ENCODE measurements at regions not wholly inside any gene's neighbourhood (a gene's known extent, or its start where the extent isn't known, plus 50 kb on each side); places are given as distances from the start of the nearest gene placed in this dataset.
"Not testable (repeated sequence)": the region's sequence is repeated elsewhere in the genome, so short reads cannot be mapped to it uniquely, and the experiment has no call there.

GRCh38 chr4:101418466-101418865 lies 71.1 kb upstream of the PPP3CA start:
- H3K27me3 Mint-ChIP-seq = peaks cover 54% of the 10 kb centered on the region
- peaks cover 3% of the 10 kb centered on the region for H3K9me3 Mint-ChIP-seq
- peaks cover 52% of the 10 kb centered on the region for H3K4me1 Mint-ChIP-seq
- POLR2A ChIA-PET = no interaction called here
- CTCF ChIA-PET = interaction anchor here (1.8 to 2.3 kb wide), 2 partner anchors 9 to 11 kb away, joined by 4 to 5 read pairs; no protein-coding TSS in a partner anchor
- DNase-seq = no peak
- H3K36me3 Mint-ChIP-seq (ENCODE audit: low read depth) = peaks cover 17% of the 10 kb centered on the region
- H3K27ac Mint-ChIP-seq = peak overlapping the region; percentile 80
- peak overlapping the region; percentile 60 for H3K4me3 Mint-ChIP-seq

DNA sequence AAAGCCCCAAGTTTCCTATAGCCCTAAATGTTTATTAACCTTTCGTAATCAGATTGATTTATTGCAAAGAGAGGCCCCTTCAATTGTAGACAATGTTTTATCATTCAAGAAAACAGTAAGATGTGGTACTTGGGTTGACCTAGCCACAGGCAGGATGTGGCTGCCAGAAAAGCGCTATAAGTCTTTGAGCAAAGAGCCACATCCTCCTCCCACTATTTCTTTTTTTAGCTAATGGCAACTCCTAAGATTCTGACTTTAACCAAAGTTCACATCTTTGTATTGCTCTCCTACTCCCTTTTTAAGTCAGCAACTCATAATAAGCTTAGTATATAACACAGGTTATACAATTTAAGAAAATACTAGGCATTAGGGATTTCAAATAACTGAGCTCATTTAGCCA lies 70.7 kb upstream of the PPP3CA start:
- CTCF ChIA-PET = interaction anchor here (1.8 to 2.3 kb wide), 2 partner anchors 10 to 12 kb away, joined by 4 to 5 read pairs; no protein-coding TSS in a partner anchor
- peaks cover 3% of the 10 kb centered on the region for H3K9me3 Mint-ChIP-seq
- H3K4me3 Mint-ChIP-seq = peak overlapping the region; percentile 60
- peaks cover 17% of the 10 kb centered on the region for H3K36me3 Mint-ChIP-seq (ENCODE audit: low read depth)
- H3K27me3 Mint-ChIP-seq = peaks cover 56% of the 10 kb centered on the region
- POLR2A ChIA-PET = no interaction called here
- peak overlapping the region; percentile 80 for H3K27ac Mint-ChIP-seq
- peak; percentile 80 for DNase-seq
- H3K4me1 Mint-ChIP-seq = peaks cover 52% of the 10 kb centered on the region

GRCh38 chr4:101417046-101417445 lies 69.7 kb upstream of the PPP3CA start:
- POLR2A ChIA-PET = no interaction called here
- no peak for DNase-seq
- Mint-ChIP-seq H3K27ac (no peak overlapping the region), H3K27me3 (peaks cover 60% of the 10 kb centered on the region), H3K9me3 (peaks cover 3% of the 10 kb centered on the region), H3K36me3 (ENCODE audit: low read depth) (peaks cover 17% of the 10 kb centered on the region), H3K4me1 (peaks cover 52% of the 10 kb centered on the region), H3K4me3 (no peak overlapping the region)
- CTCF ChIA-PET = interaction anchor here (2.3 kb wide), 1 partner anchor 11 kb away, joined by 5 read pairs; no protein-coding TSS in a partner anchor

GRCh38 chr4:101415962-101416361 lies 68.6 kb upstream of the PPP3CA start:
- peaks cover 57% of the 10 kb centered on the region for H3K4me1 Mint-ChIP-seq
- H3K9me3 Mint-ChIP-seq = peaks cover 3% of the 10 kb centered on the region
- DNase-seq = no peak
- CTCF ChIA-PET = interaction anchor here (2.3 kb wide), 1 partner anchor 12 kb away, joined by 5 read pairs; no protein-coding TSS in a partner anchor
- no peak overlapping the region for H3K27ac Mint-ChIP-seq
- H3K27me3 Mint-ChIP-seq = peaks cover 56% of the 10 kb centered on the region
- H3K4me3 Mint-ChIP-seq = no peak overlapping the region
- H3K36me3 Mint-ChIP-seq (ENCODE audit: low read depth) = peaks cover 19% of the 10 kb centered on the region
- POLR2A ChIA-PET = no interaction called here

- DNase-seq = no peak
- Mint-ChIP-seq H3K4me1 (peaks cover 45% of the 10 kb centered on the region), H3K27ac (no peak overlapping the region), H3K4me3 (no peak overlapping the region), H3K27me3 (peaks cover 44% of the 10 kb centered on the region), H3K9me3 (peaks cover 3% of the 10 kb centered on the region), H3K36me3 (ENCODE audit: low read depth) (peaks cover 19% of the 10 kb centered on the region)
- POLR2A ChIA-PET = no interaction called here
- CTCF ChIA-PET = no interaction called here
Measured at GRCh38 chr4:101414496-101414895, 67.2 kb upstream of the PPP3CA start.

- Mint-ChIP-seq H3K4me3 (no peak overlapping the region), H3K27me3 (peaks cover 42% of the 10 kb centered on the region), H3K27ac (no peak overlapping the region), H3K9me3 (peaks cover 3% of the 10 kb centered on the region), H3K36me3 (ENCODE audit: low read depth) (peaks cover 18% of the 10 kb centered on the region), H3K4me1 (peaks cover 23% of the 10 kb centered on the region)
- ChIA-PET CTCF (no interaction called here), POLR2A (no interaction called here)
- DNase-seq = no peak
Measured at GRCh38 chr4:101411926-101412325, 64.6 kb upstream of the PPP3CA start.

DNA sequence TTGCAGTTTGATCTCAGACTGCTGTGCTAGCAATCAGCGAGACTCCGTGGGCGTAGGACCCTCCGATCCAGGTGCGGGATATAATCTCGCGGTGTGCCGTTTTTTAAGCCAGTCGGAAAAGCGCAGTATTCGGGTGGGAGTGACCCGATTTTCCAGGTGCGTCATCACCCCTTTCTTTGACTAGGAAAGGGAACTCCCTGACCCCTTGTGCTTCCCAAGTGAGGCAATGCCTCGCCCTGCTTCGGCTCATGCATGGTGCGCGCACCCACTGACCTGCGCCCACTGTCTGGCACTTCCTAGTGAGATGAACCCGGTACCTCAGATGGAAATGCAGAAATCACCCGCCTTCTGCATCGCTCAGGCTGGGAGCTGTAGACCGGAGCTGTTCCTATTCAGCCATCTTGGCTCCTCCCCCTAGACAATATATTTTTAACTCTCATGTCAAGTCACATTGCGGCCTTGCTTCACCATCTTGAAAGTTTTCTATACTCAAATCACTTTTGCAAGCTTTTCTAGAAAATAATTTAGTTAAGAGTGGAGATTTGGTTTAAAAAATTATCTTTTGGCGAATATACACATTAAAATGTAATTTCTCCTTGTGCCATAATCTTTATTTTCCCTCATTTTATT lies 64.1 kb upstream of the PPP3CA start:
- CTCF ChIA-PET, H3K9me3 Mint-ChIP-seq, POLR2A ChIA-PET, DNase-seq, H3K4me3 Mint-ChIP-seq, H3K27ac Mint-ChIP-seq: not testable (repeated sequence)
- Mint-ChIP-seq H3K36me3 (ENCODE audit: low read depth) (peaks cover 16% of the 10 kb centered on the region), H3K27me3 (peaks cover 41% of the 10 kb centered on the region), H3K4me1 (peaks cover 22% of the 10 kb centered on the region)

DNA sequence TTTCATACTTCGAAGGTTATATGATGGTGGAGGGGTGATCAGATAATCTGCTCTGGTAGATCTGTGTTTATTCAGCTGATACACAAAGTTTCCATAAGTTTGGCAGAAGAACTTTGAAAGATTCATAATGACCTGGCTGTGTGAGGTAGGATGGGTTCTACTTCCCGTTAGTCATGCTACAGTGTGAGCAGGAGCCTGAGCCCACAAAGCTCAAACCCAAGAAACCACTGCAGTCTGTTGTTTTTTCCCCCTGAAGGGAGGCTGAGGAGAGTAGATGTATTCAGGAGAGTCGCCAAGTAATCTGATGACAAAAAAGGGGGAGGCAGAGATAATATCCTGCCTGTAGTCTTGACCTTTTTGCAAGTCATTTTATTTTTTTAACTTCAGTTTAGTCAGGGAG lies 52.8 kb upstream of the PPP3CA start:
- no peak for DNase-seq
- peaks cover 10% of the 10 kb centered on the region for H3K9me3 Mint-ChIP-seq
- no peaks in the 10 kb centered on the region for H3K36me3 Mint-ChIP-seq (ENCODE audit: low read depth)
- POLR2A ChIA-PET = no interaction called here
- H3K4me3 Mint-ChIP-seq = no peak overlapping the region
- H3K4me1 Mint-ChIP-seq = peaks cover 6% of the 10 kb centered on the region
- peaks cover 10% of the 10 kb centered on the region for H3K27me3 Mint-ChIP-seq
- CTCF ChIA-PET = interaction anchor here (1.5 kb wide), 1 partner anchor 19 kb away, joined by 4 read pairs; no protein-coding TSS in a partner anchor
- H3K27ac Mint-ChIP-seq = no peak overlapping the region

DNA sequence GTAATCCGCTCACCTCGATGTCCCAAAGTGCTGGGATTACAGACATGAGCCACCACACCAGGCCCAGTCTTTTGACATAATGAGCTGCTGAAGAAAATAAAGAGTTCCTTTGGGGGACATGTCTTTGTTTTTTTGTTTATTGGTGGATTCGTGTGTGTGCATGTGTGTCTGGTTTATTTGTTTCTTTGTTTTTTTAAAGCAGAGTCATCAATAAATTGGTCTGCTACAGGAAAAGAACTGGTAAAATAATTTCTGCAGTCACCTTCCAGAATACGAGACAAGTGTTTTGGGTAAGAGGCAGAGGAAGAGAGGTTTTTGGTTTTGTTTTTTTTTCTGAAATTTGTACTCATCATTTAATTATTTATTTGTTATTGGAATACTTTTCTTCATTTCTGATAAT lies 51.5 kb upstream of the PPP3CA start:
- no peaks in the 10 kb centered on the region for H3K36me3 Mint-ChIP-seq (ENCODE audit: low read depth)
- ChIA-PET POLR2A (no interaction called here), CTCF (no interaction called here)
- peaks cover 6% of the 10 kb centered on the region for H3K4me1 Mint-ChIP-seq
- peaks cover 5% of the 10 kb centered on the region for H3K9me3 Mint-ChIP-seq
- no peak for DNase-seq
- no peak overlapping the region for H3K4me3 Mint-ChIP-seq
- peaks cover 13% of the 10 kb centered on the region for H3K27me3 Mint-ChIP-seq
- no peak overlapping the region for H3K27ac Mint-ChIP-seq

All from activated CD4-positive, alpha-beta T cell treated with anti-CD3 and anti-CD28 coated beads, Interleukin-2, amount 10 ng/mL, durations not matched to agents 7 days and 5 days (primary cell).